SU-DHL-6 (cell line): ENCODE measurements at regions not wholly inside any gene's neighbourhood (a gene's known extent, or its start where the extent isn't known, plus 50 kb on each side); places are given as distances from the start of the nearest gene placed in this dataset.

Source experiments
- H2AFZ ChIP-seq: fragments of 200-600 bp; sonication (generic); 2 replicates; pipeline ENCODE4 v1.6.1; 2014; ENCODE audit warnings: low read depth, mild to moderate bottlenecking, moderate library complexity, mixed read lengths, antibody characterized with exemption, low read length; ENCODE audit not compliant: severe bottlenecking
- H3F3A ChIP-seq: fragments of 200-600 bp; shearing (Covaris generic); 2 replicates; pipeline ENCODE4 v1.6.0; 2016; ENCODE audit warnings: antibody characterized with exemption, mild to moderate bottlenecking; ENCODE audit not compliant: insufficient read depth
- H3K27ac ChIP-seq: fragments of 200-600 bp; sonication (generic); 2 replicates; pipeline ENCODE4 v1.5.1; 2016; ENCODE audit warnings: low read depth, mild to moderate bottlenecking, low read length, moderate library complexity, mixed read lengths
- H3K27me3 ChIP-seq: fragments of 200-600 bp; sonication (generic), shearing (Covaris generic); 2 replicates; pipeline ENCODE4 v1.6.0; 2014; ENCODE audit warnings: mild to moderate bottlenecking, low read length
- H3K36me3 ChIP-seq: fragments of 200-600 bp; sonication (generic); 2 replicates; pipeline ENCODE4 v1.6.1; 2014; ENCODE audit warnings: mild to moderate bottlenecking, low read length, mixed read lengths
- H3K4me2 ChIP-seq: fragments of 300-600, 200-600 bp; shearing (Covaris generic), sonication (generic); 2 replicates; pipeline ENCODE4 v1.6.0; 2014; ENCODE audit warnings: low read length, low read depth, mild to moderate bottlenecking; ENCODE audit not compliant: poor library complexity, severe bottlenecking
- H3K4me3 ChIP-seq: fragments of 200-600 bp; sonication (generic); 2 replicates; pipeline ENCODE4 v1.5.1; 2014; ENCODE audit warnings: antibody characterized with exemption, low read length, mild to moderate bottlenecking, mixed read lengths; ENCODE audit not compliant: insufficient read depth, poor library complexity, severe bottlenecking
- H3K79me2 ChIP-seq: fragments of 200-600 bp; sonication (generic); 2 replicates; pipeline ENCODE4 v1.6.1; 2014; ENCODE audit warnings: mild to moderate bottlenecking, low read length, moderate library complexity; ENCODE audit not compliant: insufficient read depth
- H3K9ac ChIP-seq: fragments of 200-600 bp; sonication (generic); 2 replicates; pipeline ENCODE4 v1.7.0; 2014; ENCODE audit warnings: mild to moderate bottlenecking, low read length
- H3K9me2 ChIP-seq: fragments of 200-600 bp; sonication (generic); replicated peaks from 2 replicates; pipeline ENCODE4 v1.6.1; 2014; ENCODE audit warnings: low read length; ENCODE audit not compliant: insufficient read depth
- H3K9me3 ChIP-seq: fragments of 200-600 bp; sonication (generic); 2 replicates; pipeline ENCODE4 v1.6.1; 2014; ENCODE audit warnings: low read length, mixed read lengths; ENCODE audit not compliant: insufficient read depth
- H4K20me1 ChIP-seq: fragments of 200-600 bp; sonication (generic); 2 replicates; pipeline ENCODE4 v1.6.1; 2014; ENCODE audit warnings: low read depth, mild to moderate bottlenecking, antibody characterized with exemption, low read length, moderate library complexity, mixed read lengths
- EZH2phosphoT487 ChIP-seq: fragments of 200-600 bp; sonication (generic), shearing (Covaris generic); conservative IDR thresholded peaks from 2 replicates; pipeline ENCODE4 v1.6.1; 2018; ENCODE audit warnings: mild to moderate bottlenecking, antibody characterized with exemption, low read length, moderate library complexity, mixed read lengths
- TF ChIP-seq, protein P1 (sequence below): fragments of 200-600 bp; sonication (generic); IDR thresholded peaks from one replicate; pipeline ENCODE4 v1.5.1; 2017; ENCODE audit warnings: antibody characterized with exemption, mild to moderate bottlenecking, low read length, moderate library complexity; ENCODE audit not compliant: insufficient read depth, poor library complexity, severe bottlenecking

DNA sequence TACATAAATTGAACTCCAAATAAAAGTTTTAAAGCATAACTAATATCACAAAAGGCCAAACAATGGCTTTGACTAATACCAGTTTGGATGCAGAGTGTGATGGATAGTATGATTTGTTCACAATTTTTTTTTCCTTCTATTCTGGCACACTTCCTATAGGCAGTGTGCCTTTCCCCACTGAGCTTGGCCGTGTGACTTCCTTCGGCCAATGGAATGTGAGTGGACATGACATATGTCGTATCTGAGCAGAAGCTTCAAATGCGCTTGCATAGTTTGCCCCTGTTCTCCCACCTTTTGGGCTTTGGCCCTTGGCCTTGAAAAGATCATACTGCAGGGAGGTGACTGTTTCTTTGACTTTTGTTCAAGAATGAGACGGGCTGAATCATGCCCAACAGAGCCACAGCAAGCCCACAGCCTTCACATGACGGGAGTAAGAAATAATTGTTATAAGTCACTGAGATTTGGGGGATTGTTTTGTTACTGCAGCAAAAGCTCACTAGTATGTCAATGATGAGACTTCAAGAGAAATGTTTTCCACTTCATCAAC, 279.9 kb upstream of the NEBL start:
- H3K4me3 ChIP-seq = no peak overlapping the region
- no peak overlapping the region for H3K4me2 ChIP-seq
- H3K79me2 ChIP-seq = no peaks in the 10 kb centered on the region
- H3K27ac ChIP-seq = no peak overlapping the region
- no peak overlapping the region for H3K9ac ChIP-seq
- no peaks in the 10 kb centered on the region for H3F3A ChIP-seq
- no peaks in the 10 kb centered on the region for H4K20me1 ChIP-seq
- no peaks in the 10 kb centered on the region for H3K36me3 ChIP-seq
- TF ChIP-seq, protein P1, sequence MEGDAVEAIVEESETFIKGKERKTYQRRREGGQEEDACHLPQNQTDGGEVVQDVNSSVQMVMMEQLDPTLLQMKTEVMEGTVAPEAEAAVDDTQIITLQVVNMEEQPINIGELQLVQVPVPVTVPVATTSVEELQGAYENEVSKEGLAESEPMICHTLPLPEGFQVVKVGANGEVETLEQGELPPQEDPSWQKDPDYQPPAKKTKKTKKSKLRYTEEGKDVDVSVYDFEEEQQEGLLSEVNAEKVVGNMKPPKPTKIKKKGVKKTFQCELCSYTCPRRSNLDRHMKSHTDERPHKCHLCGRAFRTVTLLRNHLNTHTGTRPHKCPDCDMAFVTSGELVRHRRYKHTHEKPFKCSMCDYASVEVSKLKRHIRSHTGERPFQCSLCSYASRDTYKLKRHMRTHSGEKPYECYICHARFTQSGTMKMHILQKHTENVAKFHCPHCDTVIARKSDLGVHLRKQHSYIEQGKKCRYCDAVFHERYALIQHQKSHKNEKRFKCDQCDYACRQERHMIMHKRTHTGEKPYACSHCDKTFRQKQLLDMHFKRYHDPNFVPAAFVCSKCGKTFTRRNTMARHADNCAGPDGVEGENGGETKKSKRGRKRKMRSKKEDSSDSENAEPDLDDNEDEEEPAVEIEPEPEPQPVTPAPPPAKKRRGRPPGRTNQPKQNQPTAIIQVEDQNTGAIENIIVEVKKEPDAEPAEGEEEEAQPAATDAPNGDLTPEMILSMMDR = no peak
- no peak for TF ChIP-seq EZH2phosphoT487
- H3K27me3 ChIP-seq = no peaks in the 10 kb centered on the region
- H2AFZ ChIP-seq = no peak overlapping the region
- H3K9me3 ChIP-seq = no peaks in the 10 kb centered on the region
- H3K9me2 ChIP-seq = no peaks in the 10 kb centered on the region

DNA sequence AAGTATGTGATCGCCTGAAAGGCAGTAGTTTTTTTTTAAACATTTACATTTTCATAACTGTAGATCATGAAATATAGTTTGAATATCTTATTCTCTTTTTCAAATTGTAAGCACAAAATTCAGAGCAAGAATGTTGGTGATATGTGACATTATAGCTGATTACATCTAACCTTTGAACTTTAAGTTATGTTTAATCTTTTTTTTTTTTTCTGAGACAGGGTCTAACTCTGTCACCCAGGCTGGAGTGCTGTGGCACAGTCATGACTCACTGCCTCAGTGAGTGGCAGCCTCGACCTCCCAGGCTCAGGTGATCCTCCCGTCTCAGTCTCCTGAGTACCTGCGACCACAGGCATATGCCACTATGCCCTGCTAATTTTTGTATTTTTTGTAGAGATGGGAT, 278.7 kb upstream of the NEBL start:
- Histone ChIP-seq H3K79me2 (no peaks in the 10 kb centered on the region), H3F3A (no peaks in the 10 kb centered on the region), H4K20me1 (no peaks in the 10 kb centered on the region), H3K27ac (no peak overlapping the region), H3K9me2 (no peaks in the 10 kb centered on the region), H2AFZ (no peak overlapping the region), H3K9ac (no peak overlapping the region), H3K4me3 (no peak overlapping the region), H3K27me3 (no peaks in the 10 kb centered on the region), H3K9me3 (no peaks in the 10 kb centered on the region), H3K36me3 (no peaks in the 10 kb centered on the region), H3K4me2 (no peak overlapping the region)
- TF ChIP-seq EZH2phosphoT487 = no peak
- TF ChIP-seq, protein P1 = no peak

DNA sequence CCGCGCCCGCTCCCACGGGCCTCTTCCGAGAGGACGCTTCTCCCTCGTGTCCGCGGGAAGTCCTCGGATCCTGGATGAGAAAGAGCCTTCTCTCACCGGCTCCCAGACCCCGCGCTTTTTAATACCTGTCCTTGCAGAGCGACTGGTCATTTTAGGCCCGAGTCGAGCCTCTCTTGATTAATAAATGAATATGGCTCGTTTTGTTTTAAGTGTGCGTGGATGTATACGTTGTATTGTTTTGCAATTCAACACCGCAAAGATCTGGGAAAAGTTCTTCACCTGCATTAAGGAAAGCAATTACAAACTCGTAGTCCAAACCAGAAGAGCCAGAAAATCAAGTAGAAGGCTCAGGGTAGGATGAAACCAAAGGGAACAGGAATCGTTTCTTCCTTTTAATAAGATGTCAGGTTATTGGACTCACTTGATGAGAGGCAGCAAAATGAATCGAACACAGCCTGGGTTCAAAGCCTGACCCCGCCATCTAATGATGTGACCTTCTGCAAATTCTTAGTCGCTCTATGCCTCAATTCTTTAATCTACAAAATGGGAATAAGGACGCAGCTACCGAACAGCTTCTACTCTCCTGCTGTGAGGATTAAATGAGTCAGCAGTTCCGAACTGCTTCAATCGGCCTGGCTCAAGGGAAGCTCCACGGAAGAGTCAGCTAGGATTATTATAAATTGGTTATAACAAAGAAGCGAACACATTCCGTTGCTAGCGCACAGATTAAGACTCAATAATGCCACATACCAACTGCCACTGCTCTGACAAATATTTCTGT, 277.8 kb upstream of the NEBL start:
- TF ChIP-seq, protein P1 = no peak
- TF ChIP-seq EZH2phosphoT487 = no peak
- H3K9ac ChIP-seq = no peak overlapping the region

More for the DNA sequence above, 277.8 kb upstream of the NEBL start:
- no peak overlapping the region for H3K4me2 ChIP-seq
- H3K9me2 ChIP-seq = no peaks in the 10 kb centered on the region
- no peaks in the 10 kb centered on the region for H3K27me3 ChIP-seq
- H3K36me3 ChIP-seq = no peaks in the 10 kb centered on the region
- H3K4me3 ChIP-seq = no peak overlapping the region
- no peaks in the 10 kb centered on the region for H4K20me1 ChIP-seq
- H3K27ac ChIP-seq = no peak overlapping the region
- no peaks in the 10 kb centered on the region for H3K79me2 ChIP-seq
- H3F3A ChIP-seq = no peaks in the 10 kb centered on the region
- H2AFZ ChIP-seq = no peak overlapping the region
- H3K9me3 ChIP-seq = no peaks in the 10 kb centered on the region
